ENCODE measurements at regions not wholly inside any gene's neighbourhood (a gene's known extent, or its start where the extent isn't known, plus 50 kb on each side); places are given as distances from the start of the nearest gene placed in this dataset.

- 64% methylated on average over 3 of the region's 5 CpGs; no CpG with 5 or more reads in 1 of the 2 experiments for WGBS, 2 experiments (ENCODE audit: extremely low coverage in 2 of 2, insufficient read length in 1 of 2)
- Histone ChIP-seq H3K4me1 (ENCODE audit: control insufficient read depth, insufficient read depth, low read length) (no peaks in the 10 kb centered on the region), H3K4me3 (ENCODE audit: insufficient read depth, low read depth, low read length) (no peak overlapping the region), H4K91ac (ENCODE audit: insufficient read depth, low read depth, low read length) (no peak overlapping the region), H3K56ac (ENCODE audit: extremely low read depth, insufficient read depth, low read length) (no peak overlapping the region), H2AFZ (replicated peaks; ENCODE audit: low read length, poor library complexity) (no peak overlapping the region), H2AK5ac (ENCODE audit: low read depth, low read length) (no peak overlapping the region), H4K8ac (ENCODE audit: low read depth in 2 of 2, low read length in 2 of 2) (no peak overlapping the region), H2BK5ac (ENCODE audit: low read depth, low read length, poor library complexity, severe bottlenecking) (no peak overlapping the region), H2AK9ac (replicated peaks; ENCODE audit: low read depth, low read length, poor library complexity) (no peak overlapping the region), H2BK20ac (ENCODE audit: low read depth, low read length) (no peak overlapping the region), H3K9me1 (ENCODE audit: insufficient read depth, low read length) (no peaks in the 10 kb centered on the region), H2BK120ac (ENCODE audit: low read depth, low read length) (no peak overlapping the region), H3K14ac (replicated peaks; ENCODE audit: low read depth, low read length) (no peak overlapping the region), H3K18ac (ENCODE audit: low read depth, low read length) (no peak overlapping the region), H3K27ac (ENCODE audit: insufficient read depth, low read length) (no peak overlapping the region), H3K9me3 (ENCODE audit: control insufficient read depth, insufficient read depth, low read length) (peaks cover 30% of the 10 kb centered on the region), H2BK15ac (ENCODE audit: low read depth, low read length) (no peak overlapping the region), H3K9ac (ENCODE audit: low read depth, low read length) (no peak overlapping the region), H3K4me2 (ENCODE audit: low read depth, low read length) (no peak overlapping the region), H3K79me1 (ENCODE audit: low read depth in 1 of 2, low read length in 2 of 2) (no peaks in the 10 kb centered on the region), H4K20me1 (ENCODE audit: insufficient read depth, low read length) (no peaks in the 10 kb centered on the region), H3K23ac (ENCODE audit: low read depth, low read length) (no peak overlapping the region), H4K5ac (ENCODE audit: low read depth, low read length) (no peak overlapping the region), H3K36me3 (ENCODE audit: control insufficient read depth, insufficient read depth, low read length) (no peaks in the 10 kb centered on the region), H3K27me3 (ENCODE audit: control insufficient read depth, insufficient read depth, low read length) (no peaks in the 10 kb centered on the region), H3K4ac (ENCODE audit: low read depth, low read length) (no peak overlapping the region)
- no TSS peak for BruUV-seq (replicated peaks)
- no peak for DNase-seq
- no peak for TF ChIP-seq CHD1 (IDR thresholded peaks at IDR 0.05; ENCODE audit: low read depth, low read length)
- no peak for TF ChIP-seq FOS (IDR thresholded peaks at IDR 0.05; ENCODE audit: low read depth, low read length)
- TF ChIP-seq MAZ (IDR thresholded peaks at IDR 0.05; ENCODE audit: borderline replicate concordance, low read depth, low read length): no peak
- TF ChIP-seq POLR2A (IDR thresholded peaks at IDR 0.05; ENCODE audit: low read depth, low read length): no peak
- TF ChIP-seq SMC3 (IDR thresholded peaks at IDR 0.05; ENCODE audit: low read depth, low read length): no peak
- TF ChIP-seq CTCF (conservative IDR thresholded peaks at IDR 0.05; ENCODE audit: low read depth, low read length): no peak
- TF ChIP-seq BHLHE40 (IDR thresholded peaks at IDR 0.05; ENCODE audit: low read depth, low read length): no peak
- TF ChIP-seq MXI1 (IDR thresholded peaks at IDR 0.05; ENCODE audit: borderline replicate concordance, low read depth, low read length): no peak
- TF ChIP-seq ELK1 (IDR thresholded peaks at IDR 0.05; ENCODE audit: borderline replicate concordance, low read depth, low read length): no peak
- no peak for TF ChIP-seq MAFK (IDR thresholded peaks at IDR 0.05; ENCODE audit: low read depth, low read length)
- TF ChIP-seq USF2 (IDR thresholded peaks at IDR 0.05; ENCODE audit: low read depth, low read length): no peak
- dilution Hi-C loops (cut with HindIII; ENCODE audit: low sequenced_read_pairs, unreplicated experiment): no loop called here
- ChIA-PET CTCF (no interaction called here), POLR2A (ENCODE audit: unreplicated experiment) (no interaction called here)
- in situ Hi-C loops (cut with MboI; ENCODE audit: low sequenced_read_pairs): no loop called here
- ATAC-seq (ENCODE audit: low read depth): no peak
- intact Hi-C loops (cut with micrococcal nuclease): no loop called here
These were observed 225.2 kb upstream of the RGMA start for GRCh38 chr15:93314245-93314644.
